ENCODE measurements at regions not wholly inside any gene's neighbourhood (a gene's known extent, or its start where the extent isn't known, plus 50 kb on each side); places are given as distances from the start of the nearest gene placed in this dataset.

GRCh38 chr5:56639476-56639875 is 175.9 kb upstream of the MAP3K1 start:
- WGBS, 2 donors, result 63 to 65% methylated on average over 2 of the region's 2 CpGs
- Histone ChIP-seq H3K27ac (peak overlapping the region in 1 of 2 donors; percentile 7), H3K27me3 (no peaks in the 10 kb centered on the region), H3K36me3 (ENCODE audit: low read depth, missing control alignments) (no peaks in the 10 kb centered on the region), H3K9me3 (no peaks in the 10 kb centered on the region), H3K4me3 (no peak overlapping the region), H3K4me1 (peaks cover 10% of the 10 kb centered on the region)
- intact Hi-C loops (cut with DNase I; ENCODE audit: low total_unique reads), result no loop called here
- DNase-seq, result no peak
- no peak for TF ChIP-seq POLR2A (IDR thresholded peaks at IDR 0.05)
- no peak for TF ChIP-seq CTCF (IDR thresholded peaks at IDR 0.05)

- Histone ChIP-seq H3K9me3 (no peaks in the 10 kb centered on the region), H3K27ac (no peak overlapping the region), H3K4me3 (no peak overlapping the region), H3K4me1 (peaks cover 12% of the 10 kb centered on the region), H3K27me3 (no peaks in the 10 kb centered on the region), H3K36me3 (ENCODE audit: low read depth, missing control alignments) (no peaks in the 10 kb centered on the region)
- intact Hi-C loops (cut with DNase I; ENCODE audit: low total_unique reads), result no loop called here
- TF ChIP-seq POLR2A (IDR thresholded peaks at IDR 0.05) (no peak), CTCF (IDR thresholded peaks at IDR 0.05) (no peak)
- no peak for DNase-seq
- 88 to 90% methylated on average over 5 of the region's 5 CpGs for WGBS, 2 donors
These were observed 176.5 kb upstream of the MAP3K1 start for GRCh38 chr5:56638768-56639238.

DNA sequence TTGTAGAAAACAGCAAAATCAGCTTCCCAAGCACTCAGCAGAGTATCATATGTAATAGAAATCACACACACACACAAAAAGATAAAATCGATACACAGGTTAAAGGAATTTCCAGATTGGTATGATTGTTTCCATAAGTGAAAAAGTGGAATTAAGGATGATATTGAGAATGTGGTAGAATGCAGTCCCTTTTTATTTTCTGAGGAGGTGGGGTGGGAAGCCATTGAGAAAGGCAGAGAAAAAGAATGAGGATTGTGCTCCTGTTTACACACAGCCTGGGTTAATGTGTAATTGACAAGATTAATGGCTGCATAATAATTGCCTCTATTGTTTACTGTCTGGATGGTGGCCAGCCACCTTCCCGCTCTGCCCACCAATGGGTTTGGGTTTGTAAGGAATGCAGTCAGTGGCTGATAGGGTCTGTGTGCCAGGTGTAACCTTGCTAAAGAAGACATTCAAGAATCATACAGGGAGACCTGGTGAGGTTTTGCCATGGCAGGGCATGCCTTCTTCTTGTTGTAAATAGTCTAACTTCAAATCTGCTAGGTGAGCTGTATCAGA is 177.2 kb upstream of the MAP3K1 start:
- TF ChIP-seq CTCF (IDR thresholded peaks at IDR 0.05) (no peak), POLR2A (IDR thresholded peaks at IDR 0.05) (no peak)
- intact Hi-C loops (cut with DNase I; ENCODE audit: low total_unique reads), result no loop called here
- Histone ChIP-seq H3K36me3 (ENCODE audit: low read depth, missing control alignments) (no peaks in the 10 kb centered on the region), H3K4me3 (no peak overlapping the region), H3K9me3 (no peaks in the 10 kb centered on the region), H3K27ac (no peak overlapping the region), H3K4me1 (peaks cover 16% of the 10 kb centered on the region), H3K27me3 (no peaks in the 10 kb centered on the region)
- no peak for DNase-seq
- 70 to 75% methylated on average over 2 of the region's 2 CpGs for WGBS, 2 donors

GRCh38 chr5:56637321-56637920 is 177.9 kb upstream of the MAP3K1 start:
- no peaks in the 10 kb centered on the region for H3K27me3 ChIP-seq
- H3K9me3 ChIP-seq, result no peaks in the 10 kb centered on the region
- peaks cover 20% of the 10 kb centered on the region for H3K4me1 ChIP-seq
- 44 to 51% methylated on average over 3 of the region's 3 CpGs for WGBS, 2 donors
- no peak overlapping the region for H3K4me3 ChIP-seq
- intact Hi-C loops (cut with DNase I; ENCODE audit: low total_unique reads), result no loop called here
- H3K36me3 ChIP-seq (ENCODE audit: low read depth, missing control alignments), result no peaks in the 10 kb centered on the region
- DNase-seq, result no peak
- TF ChIP-seq CTCF (IDR thresholded peaks at IDR 0.05) (no peak), POLR2A (IDR thresholded peaks at IDR 0.05) (no peak)
- H3K27ac ChIP-seq, result no peak overlapping the region

DNA sequence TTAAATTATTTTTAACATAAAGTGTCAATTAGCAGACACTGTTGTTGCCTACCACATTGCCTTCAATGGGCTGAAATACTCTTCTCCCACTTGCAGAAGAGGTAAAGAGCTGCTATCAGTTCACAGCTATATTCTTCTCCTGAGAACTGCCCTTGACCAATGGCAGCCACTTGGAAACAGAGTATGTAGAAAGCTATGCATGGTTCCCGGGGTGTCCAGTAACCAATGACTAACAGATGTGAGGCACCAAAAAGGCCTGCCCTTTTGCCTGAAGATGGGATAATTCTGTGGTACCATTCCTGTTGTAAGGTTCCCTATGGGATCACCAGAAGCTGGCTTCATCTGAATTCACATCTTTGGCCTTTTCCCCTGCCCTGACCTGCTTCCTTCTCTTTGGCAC is 181.4 kb upstream of the MAP3K1 start:
- Histone ChIP-seq H3K36me3 (ENCODE audit: low read depth, missing control alignments) (no peaks in the 10 kb centered on the region), H3K27ac (no peak overlapping the region), H3K4me1 (peaks cover 20% of the 10 kb centered on the region), H3K9me3 (no peaks in the 10 kb centered on the region), H3K27me3 (no peaks in the 10 kb centered on the region), H3K4me3 (no peak overlapping the region)
- no peak for DNase-seq
- WGBS, 2 donors, result 90 to 94% methylated on average over 1 of the region's 1 CpG
- no peak for TF ChIP-seq CTCF (IDR thresholded peaks at IDR 0.05)
- no peak for TF ChIP-seq POLR2A (IDR thresholded peaks at IDR 0.05)
- intact Hi-C loops (cut with DNase I; ENCODE audit: low total_unique reads), result no loop called here

All from testis (tissue), 2 donors.